Breast epithelium (tissue), 3 donors: ENCODE measurements at regions not wholly inside any gene's neighbourhood (a gene's known extent, or its start where the extent isn't known, plus 50 kb on each side); places are given as distances from the start of the nearest gene placed in this dataset.

Experiments
- CTCF ChIP-seq, 3 donors: fragments of 450-650 bp; IDR thresholded peaks; one replicate each; pipeline ENCODE4 v1.5.1; 2016 to 2017; ENCODE audit warnings: antibody characterized with exemption in 3 of 3, mild to moderate bottlenecking in 3 of 3, moderate library complexity in 3 of 3
- POLR2A ChIP-seq: fragments of 450-650 bp; IDR thresholded peaks from one replicate; pipeline ENCODE4 v1.6.1; 2016; ENCODE audit warnings: antibody characterized with exemption, mild to moderate bottlenecking, moderate library complexity
- POLR2AphosphoS5 ChIP-seq, 3 donors: sonication (generic); formaldehyde crosslinking; IDR thresholded peaks; one replicate each; pipeline ENCODE4 v1.6.1; 2017; ENCODE audit warnings: antibody characterized with exemption in 3 of 3

- TF ChIP-seq CTCF (IDR thresholded peaks at IDR 0.05) (no peak), POLR2A (no peak), POLR2AphosphoS5 (IDR thresholded peaks at IDR 0.05) (no peak)
Measured at GRCh38 chr5:96569770-96570169, 92.4 kb upstream of the CAST start.
